ENCODE measurements at regions not wholly inside any gene's neighbourhood (a gene's known extent, or its start where the extent isn't known, plus 50 kb on each side); places are given as distances from the start of the nearest gene placed in this dataset.

DNA sequence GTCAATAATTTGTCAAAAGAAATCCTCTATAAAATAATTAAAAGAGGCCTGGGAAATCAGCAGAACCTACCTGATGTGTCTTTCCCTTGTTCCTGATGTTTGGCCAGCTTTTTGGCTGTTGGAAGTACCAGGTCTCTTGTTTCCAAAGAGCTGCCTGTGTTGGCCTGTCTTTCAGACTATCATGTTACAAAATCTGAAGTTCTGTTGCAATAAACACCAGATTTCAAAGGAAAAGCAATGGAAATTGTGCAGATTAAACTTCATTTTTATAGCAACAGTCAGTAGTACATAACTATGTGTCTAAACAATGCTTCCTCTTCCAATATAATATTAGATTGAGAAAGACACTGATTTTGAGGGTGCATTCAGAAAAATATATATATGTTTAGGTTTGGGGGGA, 647.2 kb upstream of the CXADR start:
- DNase-seq, result no peak

DNA sequence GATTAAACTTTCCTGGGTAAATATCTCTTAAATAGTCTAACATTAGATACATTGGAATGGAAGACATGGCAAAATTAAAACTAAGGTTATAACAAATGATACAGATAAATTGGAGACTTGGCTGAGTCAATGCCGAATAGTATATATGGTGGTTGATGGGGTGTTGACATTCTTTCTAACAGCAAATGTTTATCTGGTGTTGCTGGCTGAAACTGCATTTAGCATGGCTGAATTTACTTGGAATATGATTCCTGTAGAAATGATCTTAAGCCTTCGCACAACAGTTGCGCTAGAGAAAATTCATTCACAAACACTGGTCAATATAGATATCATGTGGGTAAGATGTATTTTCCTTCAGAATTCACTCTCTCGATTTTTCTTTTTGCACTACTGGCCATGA, 646.0 kb upstream of the CXADR start:
- DNase-seq, result no peak

GRCh38 chr21:16870103-16870502, 642.7 kb upstream of the CXADR start:
- DNase-seq, result no peak

DNA sequence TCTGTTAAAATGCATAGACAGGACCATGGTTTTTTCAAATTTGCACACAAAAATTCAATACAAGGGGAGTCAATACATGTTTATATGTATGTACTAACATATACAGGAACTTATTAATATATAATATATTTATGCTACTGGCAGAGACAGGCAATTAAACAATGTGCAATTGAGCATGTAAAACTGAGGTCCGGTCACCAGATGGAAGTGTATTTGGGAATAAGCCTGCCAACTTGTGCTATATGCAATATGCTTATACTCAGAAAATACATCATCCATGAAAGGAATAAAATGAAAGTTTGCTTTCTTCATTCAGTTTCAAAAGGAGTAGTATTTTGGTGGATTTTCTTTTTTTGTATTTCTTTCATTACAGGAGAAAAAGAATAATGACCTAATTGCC, 640.2 kb upstream of the CXADR start:
- DNase-seq, result no peak

DNA sequence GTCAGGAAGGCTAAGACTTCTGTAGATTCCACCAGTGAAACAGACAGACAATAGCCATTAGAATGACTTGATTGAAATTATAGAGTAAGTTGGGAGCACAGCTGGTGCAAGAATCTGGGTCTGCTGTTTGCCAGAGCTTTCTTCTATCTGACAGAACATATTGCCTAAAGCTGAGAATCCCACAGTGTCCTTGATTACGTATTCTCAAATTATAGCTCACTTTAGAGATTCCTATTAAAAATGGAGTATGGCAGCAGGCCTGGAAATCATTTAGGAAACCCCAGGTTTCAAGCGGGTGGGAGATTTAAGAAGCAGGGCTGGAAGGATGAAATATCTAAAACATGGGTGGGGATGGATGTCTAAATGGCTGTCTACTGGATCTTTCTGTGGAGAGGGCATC, 639.7 kb upstream of the CXADR start:
- DNase-seq, result no peak

DNA sequence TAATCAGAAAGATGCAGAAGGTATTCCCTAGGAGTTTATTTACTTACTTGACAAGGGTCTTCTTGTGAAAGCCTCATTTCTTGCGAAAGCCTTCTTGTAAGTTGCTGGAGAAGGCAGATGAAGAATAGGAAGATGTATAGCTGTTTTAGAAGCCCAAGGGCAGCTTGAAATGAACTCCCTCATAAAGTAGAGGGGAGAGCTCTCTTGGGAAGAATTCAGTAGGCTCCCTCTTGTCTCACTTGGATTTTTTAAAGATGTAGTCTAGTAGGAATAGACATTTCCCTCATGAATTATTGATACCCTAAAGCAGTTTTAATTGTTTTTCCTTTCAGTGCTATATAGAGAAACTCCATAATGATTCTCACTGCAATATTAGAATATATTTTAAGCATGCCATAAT, 639.2 kb upstream of the CXADR start:
- no peak for DNase-seq

DNA sequence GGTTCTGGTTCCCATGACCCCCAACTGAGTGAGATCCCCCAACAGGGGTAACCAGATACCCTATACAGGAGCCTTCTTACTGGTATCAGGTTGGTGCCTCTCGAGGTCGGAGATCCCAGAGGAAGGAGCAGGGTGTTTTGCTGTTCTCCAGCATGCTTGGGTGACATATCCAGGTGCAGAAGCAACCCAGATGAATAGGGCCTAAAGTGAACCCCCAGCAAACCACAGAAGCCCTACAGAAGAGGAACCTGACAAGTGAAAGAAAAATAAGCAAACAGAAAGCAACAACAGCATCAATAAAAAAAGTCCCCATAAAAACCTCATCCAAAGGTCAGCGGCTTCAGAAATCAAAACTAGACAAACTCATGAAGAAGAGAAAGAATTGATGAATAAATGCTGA, 633.4 kb upstream of the CXADR start:
- DNase-seq, result no peak

- no peak for DNase-seq
Measured at GRCh38 chr21:16891821-16892220, 621.0 kb upstream of the CXADR start.

GRCh38 chr21:16900685-16901084, 612.2 kb upstream of the CXADR start:
- DNase-seq, result no peak

GRCh38 chr21:16908077-16908476, 604.8 kb upstream of the CXADR start:
- DNase-seq, result no peak

GRCh38 chr21:16910435-16911165, 602.2 kb upstream of the CXADR start:
- no peak for DNase-seq

GRCh38 chr21:16911166-16911607, 601.7 kb upstream of the CXADR start:
- no peak for DNase-seq

GRCh38 chr21:16912075-16912474, 600.8 kb upstream of the CXADR start:
- no peak for DNase-seq

DNA sequence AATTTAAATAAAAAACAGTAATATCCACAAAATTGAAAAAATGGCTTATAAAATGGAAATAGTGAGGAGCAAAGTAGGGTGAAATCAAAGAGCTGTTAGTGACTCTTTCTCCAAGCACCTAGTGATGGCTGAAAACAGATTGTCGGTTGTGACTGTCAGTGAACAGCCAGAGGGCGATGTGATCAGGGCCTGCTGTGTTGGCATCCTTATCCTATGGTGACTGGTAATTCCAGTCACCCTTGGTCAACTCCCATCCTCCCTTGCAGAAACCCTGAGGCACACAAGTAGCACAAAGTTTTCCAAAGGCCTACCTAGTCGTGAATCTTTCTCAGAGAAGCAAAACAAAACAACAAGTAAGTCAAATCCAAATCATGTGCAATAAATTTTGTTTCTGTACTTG, 599.8 kb upstream of the CXADR start:
- no peak for DNase-seq

GRCh38 chr21:16928439-16928838, 584.4 kb upstream of the CXADR start:
- no peak for DNase-seq

GRCh38 chr21:16932314-16932713, 580.5 kb upstream of the CXADR start:
- no peak for DNase-seq

DNA sequence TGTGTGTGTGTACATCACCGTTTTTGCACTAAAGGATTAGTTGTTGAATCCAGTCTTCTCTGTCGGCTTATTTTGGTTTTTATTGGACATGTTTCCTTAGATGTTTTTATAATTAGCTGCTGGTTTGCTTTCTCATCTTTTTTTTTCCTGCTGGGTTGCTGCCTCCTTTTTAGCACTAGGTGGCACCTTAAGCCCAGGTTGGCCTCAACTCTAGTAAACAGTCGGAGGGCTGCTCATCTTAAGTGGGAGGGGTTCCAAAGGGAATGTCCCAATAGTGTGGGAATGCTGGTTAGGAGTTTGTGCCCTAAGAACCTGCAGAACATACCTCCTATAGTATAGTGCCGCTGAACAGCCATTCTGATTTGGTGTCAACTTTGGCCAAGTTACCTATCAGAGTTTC, 570.1 kb upstream of the CXADR start:
- DNase-seq, result no peak

DNA sequence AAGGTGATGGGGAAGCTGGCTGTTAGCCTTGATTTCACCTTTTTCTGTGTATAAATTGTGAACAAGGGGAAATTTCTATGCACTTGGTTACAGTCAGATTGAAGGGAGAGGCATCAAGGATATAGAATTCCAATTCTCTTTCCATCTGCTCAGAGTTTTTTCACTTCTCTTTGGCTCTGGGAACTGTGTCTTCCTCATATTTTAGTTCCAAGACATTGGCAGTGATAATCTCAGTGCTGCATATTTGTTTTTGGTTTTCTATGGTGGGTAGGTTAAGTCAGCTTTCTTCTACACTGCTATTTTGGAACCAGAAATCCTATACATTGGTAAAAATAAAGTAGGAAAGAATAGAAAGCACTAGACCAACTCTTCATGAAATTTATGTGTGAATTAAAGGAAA, 569.6 kb upstream of the CXADR start:
- DNase-seq, result no peak

- DNase-seq, result no peak
Measured at GRCh38 chr21:16945580-16945979, 567.3 kb upstream of the CXADR start.

GRCh38 chr21:16956824-16957223, 556.0 kb upstream of the CXADR start:
- DNase-seq, result no peak

GRCh38 chr21:16965424-16965823, 547.4 kb upstream of the CXADR start:
- no peak for DNase-seq

GRCh38 chr21:16968436-16968835, 544.4 kb upstream of the CXADR start:
- DNase-seq, result no peak

- DNase-seq, result no peak
Measured at GRCh38 chr21:16969636-16970035, 543.2 kb upstream of the CXADR start.

DNA sequence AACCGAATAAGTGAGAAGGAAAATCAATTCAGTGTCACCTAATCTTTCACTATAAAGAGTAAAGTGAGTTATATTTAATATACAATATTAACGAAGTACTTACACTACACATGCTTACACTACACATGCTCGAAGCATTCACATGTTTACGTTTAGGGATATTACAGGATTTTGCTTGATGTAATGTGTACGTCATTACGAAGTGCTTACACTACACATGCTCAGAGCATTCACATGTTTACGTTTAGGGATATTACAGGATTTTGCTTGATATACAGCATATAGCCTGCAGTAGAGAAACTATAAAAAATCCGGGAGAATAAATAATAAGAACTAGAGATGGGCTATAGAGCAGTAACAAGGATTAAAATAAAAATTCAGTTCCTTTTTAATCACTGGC, 538.8 kb upstream of the CXADR start:
- no peak for DNase-seq

DNA sequence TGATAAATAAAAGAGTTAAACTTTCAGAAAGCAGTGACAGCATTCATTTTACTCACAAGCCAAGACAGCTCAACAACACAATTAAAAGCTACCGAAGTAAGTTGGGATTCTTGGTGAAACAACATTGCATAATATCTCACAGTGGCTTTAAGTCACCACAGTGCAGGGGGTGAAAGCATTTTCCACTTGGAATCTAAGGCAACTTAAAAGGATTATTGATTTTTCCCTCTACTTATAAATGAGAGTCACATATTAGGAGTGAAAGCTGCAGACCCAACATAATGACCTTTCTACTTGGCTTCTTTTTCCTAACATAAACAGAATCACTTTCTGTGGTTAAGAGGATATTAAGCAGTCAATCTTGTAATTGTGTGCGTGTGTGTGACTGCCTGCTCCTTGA, 536.6 kb upstream of the CXADR start:
- no peak for DNase-seq
